Body of pancreas (tissue), 4 donors: ENCODE measurements at regions not wholly inside any gene's neighbourhood (a gene's known extent, or its start where the extent isn't known, plus 50 kb on each side); places are given as distances from the start of the nearest gene placed in this dataset.
A peak's percentile ranks its signal among the peaks of the same experiment; 100 is the strongest.

ENCODE experiments used
- ATAC-seq: fragments of 150-250 bp; one replicate; pipeline ENCODE4 v1.9.1; 2016
- DNase-seq, 4 donors: peaks; one replicate each; pipeline ENCODE4 v3.0.0-alpha.2; 2019
- H3K27ac ChIP-seq, 4 donors: fragments of 200-600 bp; sonication (generic); 1 replicate in 3 of 4; 2 replicates in 1 of 4; pipeline versions ENCODE4 v1.5.1 to v1.6.1; 2016 to 2019; ENCODE audit warnings: mild to moderate bottlenecking in 1 of 4, mixed read lengths in 1 of 4, moderate library complexity in 1 of 4
- H3K27me3 ChIP-seq, 2 donors: fragments of 200-600 bp; sonication (generic); one replicate each; pipeline ENCODE4 v1.6.0; 2016; ENCODE audit warnings: mild to moderate bottlenecking in 1 of 2
- H3K36me3 ChIP-seq, 2 donors: fragments of 200-600 bp; sonication (generic); replicated peaks in 1 of 2; 2 replicates each; pipeline ENCODE4 v1.5.1; 2016; ENCODE audit warnings: low read depth in 2 of 2; ENCODE audit not compliant: insufficient read depth in 1 of 2
- H3K4me1 ChIP-seq: fragments of 200-600 bp; sonication (generic); one replicate; pipeline ENCODE4 v1.6.0; 2016
- H3K4me3 ChIP-seq, 2 donors: fragments of 200-600 bp; sonication (generic); 1 replicate in 1 of 2; 2 replicates in 1 of 2; pipeline ENCODE4 v1.5.1; 2016 to 2019
- H3K9me3 ChIP-seq, 3 donors: fragments of 200-600 bp; sonication (generic); 1 replicate in 2 of 3; 2 replicates in 1 of 3; pipeline ENCODE4 v1.5.1; 2016
- CTCF ChIP-seq, 7 experiments: fragments of 450-650 bp in 4 of 7; fragments of 200-600 bp in 3 of 7; sonication (generic) in 3 of 7; IDR thresholded peaks; one replicate each; pipeline ENCODE4 v1.5.1; 2016 to 2019; ENCODE audit warnings: antibody characterized with exemption in 7 of 7
- POLR2A ChIP-seq, 3 donors: fragments of 450-650 bp; IDR thresholded peaks; one replicate each; pipeline ENCODE4 v1.6.1; 2016; ENCODE audit warnings: antibody characterized with exemption in 3 of 3, mild to moderate bottlenecking in 2 of 3
- WGBS, 2 donors: methylation state at CpG; one replicate each; pipeline ENCODE4 v1.1.5; 2017; 5-methylcytosine and 5-hydroxymethylcytosine counted together
- intact Hi-C: fragments of 100-400 bp; cut with DNase I; formaldehyde crosslinking; loops from one replicate; pipeline ENCODE4 v1.15.1; 2023

- no peaks in the 10 kb centered on the region for H3K9me3 ChIP-seq
- no peaks in the 10 kb centered on the region for H3K27me3 ChIP-seq
- no peak overlapping the region for H3K27ac ChIP-seq
- H3K36me3 ChIP-seq, result peaks cover 0 to 20% of the 10 kb centered on the region in 2 donors
- intact Hi-C loops, result no loop called here
- no peak for DNase-seq
- WGBS, 2 donors, result 77 to 89% methylated on average over 4 of the region's 4 CpGs
- TF ChIP-seq POLR2A (IDR thresholded peaks at IDR 0.05) (no peak), CTCF (IDR thresholded peaks at IDR 0.05) (no peak)
- no peaks in the 10 kb centered on the region for H3K4me1 ChIP-seq
- no peak for ATAC-seq
- no peak overlapping the region for H3K4me3 ChIP-seq
Observed at GRCh38 chr3:124657138-124657537, 73.1 kb upstream of the UMPS start.

GRCh38 chr3:124658270-124658669 is 72.0 kb upstream of the UMPS start:
- Histone ChIP-seq H3K4me3 (no peak overlapping the region), H3K4me1 (peaks cover 9% of the 10 kb centered on the region), H3K27ac (no peak overlapping the region), H3K9me3 (no peaks in the 10 kb centered on the region), H3K27me3 (no peaks in the 10 kb centered on the region), H3K36me3 (peaks cover 0 to 16% of the 10 kb centered on the region in 2 donors)
- WGBS, 2 donors, result 87 to 89% methylated on average over 11 to 12 of the region's 12 CpGs
- intact Hi-C loops, result no loop called here
- ATAC-seq (no peak), DNase-seq (no peak)
- TF ChIP-seq CTCF (IDR thresholded peaks at IDR 0.05), result no peak
- TF ChIP-seq POLR2A (IDR thresholded peaks at IDR 0.05), result no peak

GRCh38 chr3:124659175-124659574 is 71.1 kb upstream of the UMPS start:
- H3K9me3 ChIP-seq, result no peaks in the 10 kb centered on the region
- peaks cover 18% of the 10 kb centered on the region for H3K4me1 ChIP-seq
- TF ChIP-seq POLR2A (IDR thresholded peaks at IDR 0.05) (no peak), CTCF (IDR thresholded peaks at IDR 0.05) (no peak)
- no peaks in the 10 kb centered on the region for H3K27me3 ChIP-seq
- ATAC-seq, result no peak
- intact Hi-C loops, result no loop called here
- H3K27ac ChIP-seq, result no peak overlapping the region
- no peak for DNase-seq
- H3K4me3 ChIP-seq, result no peak overlapping the region
- H3K36me3 ChIP-seq, result peaks cover 0 to 16% of the 10 kb centered on the region in 2 donors
- 0 to 60% methylated on average over 1 of the region's 1 CpG for WGBS, 2 donors

- ATAC-seq (no peak), DNase-seq (no peak)
- H3K4me3 ChIP-seq, result no peak overlapping the region
- intact Hi-C loops, result no loop called here
- H3K9me3 ChIP-seq, result no peaks in the 10 kb centered on the region
- H3K27ac ChIP-seq, result no peak overlapping the region
- 100% methylated on average over 1 of the region's 1 CpG for WGBS, 2 donors
- no peaks in the 10 kb centered on the region for H3K27me3 ChIP-seq
- peaks cover 31% of the 10 kb centered on the region for H3K4me1 ChIP-seq
- peaks cover 0 to 16% of the 10 kb centered on the region in 2 donors for H3K36me3 ChIP-seq
- no peak for TF ChIP-seq POLR2A (IDR thresholded peaks at IDR 0.05)
- no peak for TF ChIP-seq CTCF (IDR thresholded peaks at IDR 0.05)
Observed at GRCh38 chr3:124660599-124660998, 69.7 kb upstream of the UMPS start.

GRCh38 chr3:124663690-124664089 is 66.6 kb upstream of the UMPS start:
- intact Hi-C loops, result no loop called here
- Histone ChIP-seq H3K4me1 (peaks cover 38% of the 10 kb centered on the region), H3K4me3 (no peak overlapping the region), H3K27ac (peak overlapping the region; percentile 58 to 79 (median 76)), H3K27me3 (no peaks in the 10 kb centered on the region), H3K9me3 (no peaks in the 10 kb centered on the region), H3K36me3 (peaks cover 0 to 10% of the 10 kb centered on the region in 2 donors)
- TF ChIP-seq POLR2A (IDR thresholded peaks at IDR 0.05) (no peak), CTCF (IDR thresholded peaks at IDR 0.05) (no peak)
- no peak for ATAC-seq
- no peak for DNase-seq
- 67 to 68% methylated on average over 2 of the region's 2 CpGs for WGBS, 2 donors
